A673 (cell line): ENCODE measurements at regions not wholly inside any gene's neighbourhood (a gene's known extent, or its start where the extent isn't known, plus 50 kb on each side); places are given as distances from the start of the nearest gene placed in this dataset.

Experiments
- BruUV-seq: library from RNA; stranded (reverse); fragments of 400-500 nt; replicated peaks from 2 replicates; lab custom pipeline; 2021; lab: Mats Ljungman, UMichigan
- CTCF ChIA-PET: fragments of 300-600 bp; sonication (Branson Sonifier 250); formaldehyde crosslinking; loops from one replicate; lab custom pipeline; 2022; ENCODE audit warnings: antibody characterized with exemption; lab: Charles Lee
- POLR2A ChIA-PET: fragments of 300-600 bp; sonication (Branson Sonifier 250); formaldehyde crosslinking; loops from one replicate; lab custom pipeline; 2022; ENCODE audit warnings: antibody characterized with exemption; ENCODE audit not compliant: low non-redundant PET; lab: Charles Lee
- DNase-seq: peaks from one replicate; pipeline ENCODE4 v3.0.0-alpha.2; 2015; ENCODE audit warnings: low spot score
- H3K27ac ChIP-seq: fragments of 200-600 bp; sonication (generic); 2 replicates; pipeline ENCODE4 v1.5.1; 2016; ENCODE audit warnings: mixed run types, low read depth, mild to moderate bottlenecking, mixed read lengths, antibody characterized with exemption, low read length; ENCODE audit not compliant: poor library complexity, severe bottlenecking
- H3K27me3 ChIP-seq: fragments of 200-600 bp; sonication (generic); replicated peaks from 2 replicates; pipeline ENCODE4 v1.6.1; 2017; ENCODE audit warnings: mixed run types, low read depth, mild to moderate bottlenecking, mixed read lengths, antibody characterized with exemption, low read length; ENCODE audit not compliant: insufficient read depth, poor library complexity
- H3K36me3 ChIP-seq: fragments of 200-600 bp; sonication (generic); 2 replicates; pipeline ENCODE4 v1.6.1; 2016; ENCODE audit warnings: mixed run types, mild to moderate bottlenecking, mixed read lengths, antibody characterized with exemption, low read length; ENCODE audit not compliant: insufficient read depth, poor library complexity, severe bottlenecking
- H3K4me1 ChIP-seq: fragments of 200-600 bp; sonication (generic); 2 replicates; pipeline ENCODE4 v1.6.1; 2017; ENCODE audit warnings: mixed run types, mild to moderate bottlenecking, mixed read lengths, antibody characterized with exemption, low read length; ENCODE audit not compliant: insufficient read depth, poor library complexity, severe bottlenecking
- H3K4me3 ChIP-seq: fragments of 200-600 bp; sonication (generic); 2 replicates; pipeline ENCODE4 v1.5.1; 2016; ENCODE audit warnings: low read depth, mixed run types, mild to moderate bottlenecking, mixed read lengths, low read length; ENCODE audit not compliant: poor library complexity, severe bottlenecking
- H3K9me3 ChIP-seq: fragments of 200-600 bp; sonication (generic); 2 replicates; pipeline ENCODE4 v1.6.1; 2016; ENCODE audit warnings: mixed run types, low read depth, mild to moderate bottlenecking, mixed read lengths, antibody characterized with exemption, low read length; ENCODE audit not compliant: poor library complexity, severe bottlenecking
- CTCF ChIP-seq: fragments of 300-800, 200-600 bp; sonication (generic); conservative IDR thresholded peaks from 2 replicates; pipeline ENCODE4 v1.5.1; 2017; ENCODE audit warnings: low read depth, mild to moderate bottlenecking, antibody characterized with exemption, low read length, moderate library complexity, mixed read lengths
- EZH2 ChIP-seq: fragments of 200-600 bp; sonication (generic); IDR thresholded peaks from 2 replicates; pipeline ENCODE4 v1.6.1; 2017; ENCODE audit warnings: borderline replicate concordance, low read depth, mild to moderate bottlenecking, mixed read lengths, antibody characterized with exemption, low read length; ENCODE audit not compliant: poor library complexity, severe bottlenecking
- intact Hi-C: fragments of 100-400 bp; cut with micrococcal nuclease; formaldehyde crosslinking; loops from one replicate; pipeline ENCODE4 v1.10.0; 2022; ENCODE audit not compliant: unreplicated experiment

DNA sequence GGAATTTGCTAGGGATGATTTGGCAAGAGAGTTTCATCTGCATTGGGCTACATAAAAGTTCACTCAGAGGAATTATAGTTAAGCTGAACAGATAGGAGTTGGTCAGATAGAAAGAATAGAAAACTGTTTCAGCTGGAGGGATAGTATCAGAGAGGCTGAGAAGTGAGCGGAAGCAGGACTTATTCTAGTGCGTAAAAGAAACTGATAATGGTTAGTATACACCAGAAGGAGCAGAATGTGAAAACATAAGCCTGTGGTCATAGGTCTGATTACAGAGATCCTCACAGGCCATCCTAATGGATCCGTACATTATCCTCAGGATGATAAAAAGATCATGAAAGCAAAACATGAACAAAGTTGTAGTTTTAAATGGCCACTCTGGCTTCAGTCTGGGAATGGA is 585.2 kb downstream of the BRINP1 start:
- TF ChIP-seq CTCF (no peak), EZH2 (no peak)
- H3K4me1 ChIP-seq = no peaks in the 10 kb centered on the region
- no TSS peak for BruUV-seq
- ChIA-PET CTCF (no interaction called here), POLR2A (no interaction called here)
- H3K27me3 ChIP-seq = no peaks in the 10 kb centered on the region
- DNase-seq = no peak
- H3K36me3 ChIP-seq = no peaks in the 10 kb centered on the region
- H3K4me3 ChIP-seq = no peak overlapping the region
- intact Hi-C loops = no loop called here
- no peak overlapping the region for H3K27ac ChIP-seq
- peaks cover 5% of the 10 kb centered on the region for H3K9me3 ChIP-seq

- no peaks in the 10 kb centered on the region for H3K4me1 ChIP-seq
- H3K27me3 ChIP-seq = no peaks in the 10 kb centered on the region
- BruUV-seq = no TSS peak
- TF ChIP-seq CTCF (no peak), EZH2 (no peak)
- ChIA-PET CTCF (no interaction called here), POLR2A (no interaction called here)
- H3K27ac ChIP-seq = no peak overlapping the region
- intact Hi-C loops = no loop called here
- H3K9me3 ChIP-seq = peaks cover 5% of the 10 kb centered on the region
- H3K4me3 ChIP-seq = no peak overlapping the region
- no peaks in the 10 kb centered on the region for H3K36me3 ChIP-seq
- DNase-seq = no peak
Observed at GRCh38 chr9:118785456-118785855, 583.8 kb downstream of the BRINP1 start.

GRCh38 chr9:118786877-118787276 is 582.4 kb downstream of the BRINP1 start:
- H3K4me1 ChIP-seq = no peaks in the 10 kb centered on the region
- H3K4me3 ChIP-seq = no peak overlapping the region
- no peaks in the 10 kb centered on the region for H3K36me3 ChIP-seq
- CTCF ChIA-PET = no interaction called here
- H3K27ac ChIP-seq = no peak overlapping the region
- intact Hi-C loops = no loop called here
- no peaks in the 10 kb centered on the region for H3K27me3 ChIP-seq
- POLR2A ChIA-PET = no interaction called here
- TF ChIP-seq EZH2 (no peak), CTCF (no peak)
- DNase-seq = no peak
- BruUV-seq = no TSS peak
- H3K9me3 ChIP-seq = peaks cover 5% of the 10 kb centered on the region
